ENCODE measurements at regions not wholly inside any gene's neighbourhood (a gene's known extent, or its start where the extent isn't known, plus 50 kb on each side); places are given as distances from the start of the nearest gene placed in this dataset.
"Not testable (repeated sequence)": the region's sequence is repeated elsewhere in the genome, so short reads cannot be mapped to it uniquely, and the experiment has no call there.

DNA sequence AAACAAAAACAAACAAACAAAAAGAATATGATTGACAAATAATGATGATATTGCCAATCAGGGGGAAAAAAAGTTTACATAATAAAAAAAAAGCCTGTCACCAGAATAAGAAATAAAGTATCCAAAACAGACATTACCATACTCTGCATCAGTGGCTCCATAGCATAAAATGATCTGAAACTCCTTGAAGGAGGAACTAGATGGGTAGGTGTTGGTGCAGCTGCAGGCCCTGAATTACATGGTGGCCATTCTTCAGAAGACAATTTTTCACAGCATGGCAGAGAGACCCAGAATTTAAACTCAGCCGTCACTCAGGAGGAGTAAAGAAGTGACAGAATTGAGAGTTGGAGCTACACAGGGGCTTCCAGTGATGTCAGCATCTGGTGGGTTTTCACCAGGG is 60.2 kb downstream of the GLUL start:
- DNase-seq (ENCODE audit: low spot score) = no peak

DNA sequence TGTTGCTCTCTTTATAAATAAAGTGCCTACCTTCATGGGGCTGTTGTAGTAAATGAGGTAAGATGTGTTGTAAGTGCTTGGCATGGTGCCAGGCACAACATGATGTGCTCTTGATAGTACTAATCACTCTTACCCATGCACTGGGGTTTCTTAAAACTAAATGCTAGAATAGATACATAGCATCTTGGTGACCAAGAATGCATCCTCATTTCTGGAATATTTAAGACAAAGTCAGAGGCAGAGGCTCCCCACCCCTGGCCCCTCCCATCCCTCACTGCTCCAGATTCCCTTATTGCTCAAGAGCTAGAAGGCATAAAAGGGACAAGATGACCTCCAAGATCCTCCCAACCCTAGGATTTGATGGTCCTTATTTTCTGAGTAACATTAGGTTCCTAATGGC is 61.3 kb downstream of the GLUL start:
- DNase-seq (ENCODE audit: low spot score) = no peak

DNA sequence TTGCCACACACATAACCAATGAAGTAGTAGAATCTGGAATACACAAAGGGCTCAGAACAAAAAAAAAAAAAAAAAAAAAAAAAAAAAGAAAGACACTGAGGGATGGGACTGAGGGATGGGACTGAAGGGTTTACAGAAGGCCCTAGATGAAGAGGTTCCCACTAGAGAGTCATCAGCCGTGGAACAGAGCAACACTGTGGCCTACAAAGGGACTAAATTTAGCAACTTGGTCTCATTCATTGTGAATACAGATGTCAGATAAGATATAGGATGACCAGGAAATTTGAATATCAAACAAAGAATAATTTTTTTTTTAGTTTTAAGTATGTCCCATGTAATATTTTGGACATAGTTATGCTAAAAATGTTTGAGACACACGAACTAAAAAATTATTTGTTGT is 62.1 kb downstream of the GLUL start:
- DNase-seq (ENCODE audit: low spot score) = no peak

DNA sequence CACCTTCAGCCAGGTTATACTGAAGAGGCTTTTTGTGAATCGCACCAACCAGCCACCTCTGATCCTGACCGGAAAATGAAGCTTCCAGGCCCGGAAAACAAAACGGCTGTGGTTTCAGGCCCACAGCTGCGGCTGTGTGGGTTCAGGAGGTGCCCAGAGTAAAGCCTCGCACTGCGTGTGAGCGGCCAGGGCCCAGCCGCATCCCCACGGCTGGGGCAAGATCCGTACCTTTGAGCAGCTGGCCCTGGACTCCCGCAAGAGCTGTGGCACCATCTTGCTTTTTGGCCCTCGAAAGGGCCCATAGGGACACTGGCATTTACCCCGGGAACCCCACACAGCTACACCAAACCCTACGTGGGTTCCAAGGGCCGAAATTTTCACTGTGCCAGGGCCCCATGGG is 63.0 kb downstream of the GLUL start:
- DNase-seq (ENCODE audit: low spot score) = no peak

DNA sequence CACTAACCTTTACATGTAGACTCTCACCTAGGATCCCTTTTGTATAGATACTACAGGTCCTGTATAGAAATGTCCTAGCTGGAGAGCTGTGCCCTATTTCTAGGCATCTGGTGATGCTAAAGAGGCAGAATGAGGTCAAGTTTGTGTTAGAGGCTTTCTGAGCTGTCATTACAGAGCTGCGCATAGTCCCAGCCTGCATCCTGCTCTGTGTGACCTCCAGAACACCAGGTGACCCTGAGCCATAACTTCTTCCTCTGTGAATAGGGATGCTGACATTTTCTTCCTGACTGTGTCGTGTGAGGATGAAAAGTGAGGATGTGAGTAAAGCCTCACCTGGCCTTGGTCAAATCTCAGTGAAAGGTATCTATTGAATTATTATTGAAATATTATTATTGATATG is 66.3 kb downstream of the GLUL start:
- no peak for DNase-seq (ENCODE audit: low spot score)

DNA sequence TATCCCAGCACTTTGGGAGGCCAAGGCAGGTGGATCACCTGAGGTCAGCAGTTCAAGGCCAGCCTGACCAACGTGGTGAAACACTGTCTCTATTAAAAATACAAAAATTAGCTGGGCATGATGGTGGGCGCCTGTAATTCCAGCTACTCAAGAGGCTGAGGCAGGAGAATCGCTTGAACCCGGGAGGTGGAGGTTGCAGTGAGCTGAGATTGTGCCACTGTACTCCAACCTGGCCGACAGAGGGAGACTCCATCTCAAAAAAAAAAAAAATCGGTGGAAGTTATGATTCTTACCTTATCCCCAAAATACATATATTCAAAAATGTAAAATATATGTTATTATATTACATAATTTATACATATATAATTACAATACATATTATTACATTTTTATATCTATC is 70.1 kb downstream of the GLUL start:
- DNase-seq (ENCODE audit: low spot score) = not testable (repeated sequence)

DNA sequence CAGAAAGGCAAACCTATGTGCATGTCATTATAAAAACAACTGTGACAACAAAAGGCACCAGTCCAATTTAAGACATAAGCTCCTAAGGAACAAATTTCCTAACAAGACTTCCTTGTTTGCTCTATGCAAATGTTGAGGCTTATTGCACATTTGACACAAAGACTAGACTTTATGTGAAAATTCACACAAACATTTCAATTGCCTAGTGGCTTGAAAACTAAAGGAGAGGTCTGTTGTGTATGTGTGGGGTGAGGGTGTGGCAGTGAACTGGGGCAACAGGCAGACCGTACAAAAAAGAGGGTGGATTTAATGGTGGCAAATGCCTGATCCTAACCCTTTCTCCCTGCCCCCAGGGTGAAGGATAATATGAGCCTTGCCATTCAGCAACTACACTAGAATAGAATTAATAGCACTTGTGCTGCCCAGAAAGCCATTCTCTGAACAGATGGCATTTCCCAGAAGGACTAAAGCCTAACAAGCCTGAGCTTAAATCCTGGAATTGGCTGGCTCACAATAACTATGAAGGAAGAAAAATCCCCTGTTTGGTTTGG is 73.9 kb downstream of the GLUL start:
- no peak for DNase-seq (ENCODE audit: low spot score)

DNA sequence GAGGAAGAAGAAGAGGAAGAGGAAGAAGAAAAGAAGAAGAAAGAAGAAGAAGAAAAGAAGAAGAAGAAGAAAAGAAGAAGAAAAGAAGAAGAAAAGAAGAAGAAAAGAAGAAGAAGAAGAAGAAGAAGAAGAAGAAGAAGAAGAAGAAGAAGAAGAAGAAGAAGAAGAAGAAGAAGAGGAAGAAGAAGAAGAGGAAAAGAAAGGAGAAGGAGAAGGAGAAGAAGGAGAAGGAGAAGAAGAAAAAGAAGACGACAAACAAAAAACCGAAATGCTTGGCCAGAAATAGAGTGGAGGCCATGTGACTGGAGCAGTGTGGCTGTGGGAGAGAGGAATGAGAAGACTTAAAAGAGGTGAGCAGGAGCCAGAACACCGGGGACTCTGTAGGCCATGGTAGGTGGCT is 75.1 kb downstream of the GLUL start:
- DNase-seq (ENCODE audit: low spot score) = not testable (repeated sequence)

DNA sequence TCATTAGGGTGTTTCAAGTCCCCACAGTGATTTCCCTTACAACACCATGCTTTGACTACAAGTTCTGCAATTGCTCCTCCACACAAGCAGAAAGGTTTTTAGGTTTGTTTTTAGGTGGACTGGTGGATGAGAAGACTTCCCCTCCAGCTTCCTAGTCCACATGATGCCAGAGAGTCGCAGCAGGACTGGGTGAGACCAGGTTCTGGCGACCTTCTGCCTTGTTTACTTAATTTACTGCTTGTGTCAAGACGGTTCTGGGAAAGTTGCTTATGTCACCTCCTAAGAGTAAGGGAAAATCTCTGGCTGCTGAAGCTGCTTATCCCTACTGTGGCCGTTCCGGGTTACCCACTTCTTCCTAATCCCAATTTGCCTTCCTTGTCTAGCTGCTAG is 76.4 kb downstream of the GLUL start:
- no peak for DNase-seq (ENCODE audit: low spot score)

DNA sequence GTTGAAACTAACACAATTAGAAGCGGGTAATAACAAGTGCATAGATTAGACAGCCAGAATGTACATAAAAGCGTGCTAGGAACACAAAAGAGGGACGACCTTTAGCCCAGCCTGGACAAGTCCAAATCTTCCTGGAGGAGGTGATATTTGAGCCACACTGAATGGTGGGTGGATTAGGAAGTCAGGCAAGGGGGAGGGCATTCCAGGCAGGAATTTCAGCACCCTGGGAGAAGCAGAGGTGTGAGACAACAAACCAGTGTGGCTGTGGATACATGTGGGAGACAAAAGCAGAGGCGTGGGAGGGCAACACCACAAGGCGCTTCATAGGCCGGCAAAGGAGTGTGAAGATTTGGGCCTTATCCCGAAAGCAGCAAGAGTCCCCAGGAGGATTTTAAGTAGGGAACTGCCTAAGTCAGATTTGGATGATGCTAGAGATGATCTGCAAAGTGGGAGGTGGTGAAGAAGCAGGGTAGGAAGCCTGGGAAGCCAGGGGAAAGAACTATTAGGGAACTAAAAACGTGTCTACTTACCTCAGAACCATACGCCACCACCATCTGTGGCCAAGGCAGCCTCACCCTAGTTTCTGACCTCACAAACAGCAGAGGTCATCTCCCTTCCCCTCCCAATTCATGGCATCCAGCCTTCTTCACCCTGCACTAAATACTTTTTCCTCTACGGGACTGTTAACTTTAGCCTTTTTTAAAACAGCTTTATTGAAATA is 81.8 kb downstream of the GLUL start:
- no peak for DNase-seq (ENCODE audit: low spot score)

DNA sequence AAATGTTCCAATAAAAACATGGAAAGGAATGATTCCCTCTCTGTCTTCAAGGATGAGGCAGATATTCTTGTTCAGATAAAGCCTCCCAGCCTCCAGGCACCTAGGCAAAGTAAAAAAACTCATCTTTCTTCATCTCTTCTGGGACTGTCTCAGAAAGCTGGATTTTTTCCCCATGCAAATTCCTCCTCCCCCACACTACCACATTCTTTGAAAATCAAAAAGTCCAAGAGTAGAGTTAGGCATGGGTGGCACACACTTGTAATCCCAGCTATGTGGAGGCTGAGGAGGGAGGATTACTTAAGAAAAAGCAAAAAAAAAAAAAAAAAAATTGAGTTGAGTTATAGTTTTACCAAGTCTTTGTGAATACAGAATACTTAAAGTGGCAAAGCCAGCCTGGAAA is 82.8 kb downstream of the GLUL start:
- DNase-seq (ENCODE audit: low spot score) = no peak

DNA sequence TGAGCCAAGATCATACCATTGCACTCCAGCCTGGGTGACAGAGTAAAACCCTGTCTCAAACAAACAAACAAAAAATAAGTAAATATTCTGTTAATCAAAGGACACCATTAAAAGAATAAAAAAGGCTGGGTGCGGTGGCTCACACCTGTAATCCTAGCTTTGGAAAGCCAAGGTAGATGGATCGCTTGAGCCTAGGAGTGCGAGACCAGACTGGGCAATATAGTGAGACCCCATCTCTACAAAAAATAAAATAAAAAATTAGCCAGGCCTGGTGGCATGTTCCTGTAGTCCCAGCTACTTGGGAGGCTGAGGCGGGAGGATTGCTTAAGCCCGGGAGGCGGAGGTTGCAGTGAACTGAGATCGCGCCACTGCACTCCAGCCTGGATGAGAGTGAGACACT is 84.1 kb downstream of the GLUL start:
- DNase-seq (ENCODE audit: low spot score) = not testable (repeated sequence)

DNA sequence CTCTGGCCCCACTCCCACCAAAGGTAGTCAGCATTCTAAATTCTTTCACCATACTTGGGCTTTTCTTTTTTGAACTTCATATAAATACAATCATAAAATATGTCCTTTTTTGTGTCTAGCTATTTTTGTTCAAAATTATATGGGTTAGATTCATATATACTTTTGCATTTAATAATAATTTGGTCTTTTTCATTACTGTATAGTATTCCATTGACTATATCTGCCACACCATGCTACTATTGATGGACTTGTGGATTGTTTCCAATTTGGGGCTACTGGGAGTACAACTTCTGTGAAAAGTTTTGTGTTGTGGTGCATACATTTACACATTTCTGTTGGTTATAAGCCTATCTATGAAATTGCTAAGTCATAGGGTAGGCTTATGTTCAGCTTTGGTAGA is 85.7 kb downstream of the GLUL start:
- no peak for DNase-seq (ENCODE audit: low spot score)

DNA sequence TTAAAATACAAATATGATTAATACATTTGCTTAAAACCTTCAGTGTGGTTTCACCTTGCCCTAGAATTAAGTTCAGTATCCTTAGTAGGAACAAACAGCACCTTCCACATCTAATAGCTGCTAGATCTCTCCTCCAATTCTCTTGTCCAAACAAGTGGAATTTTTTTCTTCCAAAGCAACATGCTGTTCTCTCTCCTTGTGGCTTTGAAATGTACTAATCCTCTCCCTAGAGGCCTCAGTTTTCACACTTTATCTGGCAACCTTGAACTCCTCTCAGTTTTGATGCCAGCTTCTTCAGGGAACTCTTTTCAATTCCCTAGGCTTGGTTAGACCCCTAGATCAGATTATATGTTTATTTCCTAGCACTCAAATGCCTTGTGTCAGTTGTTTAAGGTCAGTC is 87.0 kb downstream of the GLUL start:
- no peak for DNase-seq (ENCODE audit: low spot score)

DNA sequence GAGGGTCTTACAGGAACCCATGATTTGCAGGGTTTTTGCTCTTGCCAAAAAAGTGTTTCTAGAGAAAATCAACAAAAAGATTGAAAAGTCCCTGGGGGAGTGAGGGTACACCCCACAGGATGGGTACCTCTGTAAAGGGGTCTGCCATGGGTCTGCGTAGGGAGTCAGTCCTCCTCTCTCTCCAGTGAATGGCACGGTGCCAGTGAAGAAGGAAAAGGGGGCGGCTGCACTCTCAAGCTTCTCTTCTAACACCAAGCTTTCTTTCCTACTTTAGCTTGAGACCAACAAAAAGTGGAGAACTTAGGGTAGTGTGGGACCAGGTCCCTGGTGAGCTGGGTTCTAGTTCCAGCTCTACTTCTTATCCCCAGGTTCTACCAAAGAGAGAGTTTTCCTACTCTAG is 87.4 kb downstream of the GLUL start:
- no peak for DNase-seq (ENCODE audit: low spot score)

DNA sequence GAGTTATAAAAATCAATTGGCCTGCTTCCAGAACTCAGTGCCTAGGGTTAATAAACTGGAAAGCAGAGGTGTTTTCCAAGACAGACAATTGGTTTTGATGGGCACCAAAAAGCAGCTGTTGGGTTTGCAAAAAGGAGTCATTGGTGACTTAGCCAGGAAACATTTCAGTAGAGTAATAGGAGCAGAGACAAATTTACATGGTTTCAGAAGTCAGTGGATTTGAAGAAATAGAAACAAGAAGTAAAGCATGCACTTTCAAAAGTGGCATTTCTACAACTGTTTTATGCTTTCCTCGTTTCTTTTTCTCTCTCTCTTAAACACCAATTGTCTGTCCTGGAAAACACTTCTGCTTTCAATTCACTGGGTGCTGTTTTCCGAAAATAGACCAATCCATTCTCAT is 87.8 kb downstream of the GLUL start:
- no peak for DNase-seq (ENCODE audit: low spot score)

DNA sequence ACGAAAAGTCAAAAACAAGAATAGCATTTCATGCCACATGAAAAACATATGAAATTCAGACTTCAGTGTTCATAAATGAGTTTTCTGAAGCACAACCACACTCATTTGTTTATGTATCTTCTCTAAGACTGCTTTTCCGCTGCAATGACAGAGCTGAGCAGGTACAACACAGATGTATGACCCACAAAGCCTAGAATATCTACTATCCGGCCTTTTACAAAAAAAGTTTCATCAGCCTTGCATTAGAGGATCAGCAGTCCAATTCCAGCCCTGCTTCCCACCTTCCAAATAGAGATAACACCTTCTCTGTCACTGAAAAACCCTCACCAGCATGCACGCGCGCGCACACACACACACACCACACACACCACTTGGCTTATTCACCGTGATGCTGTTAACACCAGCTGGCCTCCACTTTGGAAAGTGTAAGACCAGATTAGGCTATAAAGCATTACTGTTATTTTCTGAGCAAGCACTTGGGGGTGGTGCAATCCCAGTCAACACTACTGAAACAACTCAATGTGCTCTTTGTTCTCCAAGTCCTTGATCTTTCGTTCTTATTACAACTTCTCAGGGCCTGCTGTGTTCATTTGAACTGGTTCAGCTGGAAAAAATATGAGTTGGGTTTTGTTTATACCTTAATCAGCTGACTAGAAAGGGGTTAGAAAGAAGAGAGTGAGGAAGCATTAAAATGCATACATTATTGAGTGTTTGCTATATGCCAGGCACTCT is 90.0 kb downstream of the GLUL start:
- DNase-seq (ENCODE audit: low spot score) = no peak

DNA sequence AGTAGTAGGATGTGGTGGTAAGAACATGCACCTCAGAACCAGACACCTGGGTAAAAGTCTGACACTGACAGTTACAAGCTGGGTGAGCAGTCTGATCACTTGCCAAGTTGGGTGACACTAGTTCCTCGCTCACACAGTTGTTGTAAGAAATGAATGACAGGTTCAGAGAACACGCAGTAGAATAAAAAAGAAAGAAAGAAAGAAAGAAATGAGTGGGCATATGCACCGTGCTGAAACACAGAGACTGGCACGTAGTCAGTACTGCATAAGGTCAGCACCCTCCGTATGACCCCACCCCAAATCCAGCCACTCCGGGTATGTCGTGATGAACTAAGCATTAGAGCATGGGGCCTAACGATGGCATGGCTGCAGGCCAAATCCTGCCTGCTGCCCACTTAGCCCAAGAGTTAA is 90.6 kb downstream of the GLUL start:
- DNase-seq (ENCODE audit: low spot score) = no peak

DNA sequence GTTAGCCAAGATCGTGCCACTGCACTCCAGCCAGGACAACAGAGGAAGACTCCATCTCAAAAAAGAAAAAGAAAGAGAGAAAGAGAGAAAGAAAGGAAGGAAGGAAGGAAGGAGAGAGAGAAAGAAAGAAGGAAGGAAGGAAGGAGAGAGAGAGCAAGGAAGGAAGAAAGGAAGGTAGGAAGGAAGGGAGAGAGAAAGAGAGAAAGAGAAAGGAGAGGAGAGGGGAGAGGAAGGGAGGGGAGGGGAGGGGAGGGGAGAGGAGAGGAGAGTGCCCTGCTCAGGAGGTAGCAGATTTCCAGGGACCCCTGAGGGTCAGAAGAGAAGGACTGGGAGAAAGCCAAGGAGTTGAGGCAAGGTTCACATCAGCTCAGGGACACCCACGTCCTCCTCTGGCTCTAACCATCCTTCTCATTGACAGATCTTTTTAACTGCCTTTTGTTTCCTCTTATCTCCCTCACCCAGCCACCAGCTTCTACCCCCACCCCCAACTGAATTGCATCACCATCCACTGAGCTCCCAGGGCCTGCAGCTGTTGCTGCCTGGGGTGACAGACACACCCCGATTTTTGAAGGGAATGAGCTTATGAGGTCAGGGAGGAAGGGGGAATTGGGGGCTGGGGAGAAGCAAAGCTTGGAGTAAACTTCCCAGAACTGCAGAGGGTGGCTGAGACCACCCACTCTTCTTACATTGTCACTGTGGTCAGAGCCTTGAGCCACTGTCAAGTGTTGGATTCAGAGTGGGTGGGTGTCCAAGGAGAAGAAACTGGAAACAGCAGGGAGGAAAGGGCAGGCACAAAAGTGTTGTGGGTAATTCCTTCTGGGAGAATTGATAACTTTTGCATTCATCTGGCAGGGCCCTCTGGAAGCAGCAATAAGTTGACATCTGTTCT is 91.6 kb downstream of the GLUL start:
- peak; percentile 73 for DNase-seq (ENCODE audit: low spot score)

DNA sequence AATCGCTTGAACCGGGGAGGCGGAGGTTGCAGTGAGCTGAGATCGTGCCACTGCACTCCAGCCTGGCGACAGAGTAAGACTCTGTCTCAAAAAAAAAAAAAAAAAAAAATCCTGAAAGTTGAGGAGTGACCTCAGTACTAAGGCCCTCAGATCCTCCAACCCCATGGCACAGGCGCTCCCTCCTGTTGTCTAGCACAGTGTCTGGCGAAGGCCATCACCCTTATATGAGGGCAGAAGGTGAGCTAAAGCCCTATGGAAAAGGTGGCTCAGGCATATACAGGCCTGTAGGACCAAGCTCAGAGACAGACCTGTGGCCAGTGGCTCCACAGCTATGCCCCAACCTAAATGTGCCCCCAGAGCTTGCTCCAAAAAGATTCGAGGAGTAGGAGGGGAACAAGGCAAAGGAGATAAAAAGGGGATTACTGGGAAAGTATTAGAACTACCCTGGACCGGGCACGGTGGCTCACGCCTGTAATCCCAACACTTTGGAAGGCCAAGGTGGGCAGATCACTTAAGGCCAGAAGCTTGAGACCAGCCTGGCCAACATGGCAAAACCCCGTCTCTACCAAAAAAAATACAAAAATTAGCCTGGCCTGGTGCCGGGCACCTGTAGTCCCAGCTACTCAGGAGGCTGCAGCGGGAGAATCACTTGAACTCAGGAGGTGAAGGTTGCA is 92.4 kb downstream of the GLUL start:
- DNase-seq (ENCODE audit: low spot score) = not testable (repeated sequence)

DNA sequence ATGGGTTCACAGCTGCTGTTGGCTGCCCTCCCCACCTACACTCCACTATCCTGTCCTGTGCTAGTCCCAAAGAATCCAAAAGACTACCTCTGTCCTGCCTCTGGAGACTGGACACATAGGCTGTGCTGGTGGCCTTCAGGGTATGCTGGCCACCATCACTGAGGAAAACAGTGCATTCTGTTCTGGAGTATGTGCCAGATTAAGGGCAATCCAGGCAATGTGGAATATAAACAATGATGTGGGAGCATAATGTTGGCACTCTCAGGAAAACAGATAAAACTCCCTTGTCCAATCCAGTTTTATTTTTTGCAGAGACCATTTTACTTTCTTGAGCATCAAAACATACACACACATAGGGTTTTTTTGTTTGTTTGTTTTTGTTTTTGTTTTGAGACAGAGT is 94.3 kb downstream of the GLUL start:
- no peak for DNase-seq (ENCODE audit: low spot score)

DNA sequence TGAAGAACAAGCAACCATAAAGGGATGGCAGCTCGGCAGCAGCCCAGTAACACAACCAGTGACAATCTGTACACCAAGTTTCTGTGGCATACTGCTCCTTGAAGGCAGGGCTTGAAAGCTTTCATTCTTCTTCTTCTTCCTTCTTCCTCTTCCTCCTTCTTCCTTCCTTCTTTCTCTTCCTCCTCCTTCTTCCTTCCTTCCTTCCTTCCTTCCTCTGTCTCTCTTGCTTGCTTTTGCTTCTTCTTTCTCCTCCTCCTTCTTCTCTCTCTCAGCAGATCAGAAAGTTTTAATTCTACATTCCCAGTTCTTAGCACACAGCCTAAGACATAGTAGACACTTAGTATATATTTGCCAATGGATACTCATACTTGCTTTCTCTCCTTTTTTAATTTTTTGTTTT is 95.9 kb downstream of the GLUL start:
- DNase-seq (ENCODE audit: low spot score) = no peak
